G401 (cell line): ENCODE measurements at regions not wholly inside any gene's neighbourhood (a gene's known extent, or its start where the extent isn't known, plus 50 kb on each side); places are given as distances from the start of the nearest gene placed in this dataset.
A peak's percentile ranks its signal among the peaks of the same experiment; 100 is the strongest.

Experiments
- DNase-seq: peaks from one replicate; pipeline ENCODE4 v3.0.0-alpha.2; 2015; ENCODE audit warnings: low spot score
- in situ Hi-C: cut with HindIII; loops from 2 replicates; pipeline ENCODE4 v1.10.0; 2016; ENCODE audit warnings: low sequenced_read_pairs, mixed read lengths

- no peak for DNase-seq
- in situ Hi-C loops, result no loop called here
Measured at GRCh38 chr9:108136656-108137055, 647.1 kb upstream of the KLF4 start.

- DNase-seq, result no peak
- in situ Hi-C loops, result no loop called here
Measured at GRCh38 chr9:108134486-108135128, 645.0 kb upstream of the KLF4 start.

- in situ Hi-C loops, result no loop called here
- DNase-seq, result no peak
Measured at GRCh38 chr9:108133680-108134079, 644.1 kb upstream of the KLF4 start.

- in situ Hi-C loops, result no loop called here
- no peak for DNase-seq
Measured at GRCh38 chr9:108133101-108133500, 643.5 kb upstream of the KLF4 start.

GRCh38 chr9:108130905-108131304, 641.3 kb upstream of the KLF4 start:
- in situ Hi-C loops, result no loop called here
- DNase-seq, result no peak

- in situ Hi-C loops, result no loop called here
Measured at GRCh38 chr9:108125625-108126024, 636.1 kb upstream of the KLF4 start.

GRCh38 chr9:108119530-108120113, 630.1 kb upstream of the KLF4 start:
- no peak for DNase-seq
- in situ Hi-C loops, result no loop called here

More at GRCh38 chr9:108125625-108126024, 636.1 kb upstream of the KLF4 start:
- DNase-seq, result no peak

GRCh38 chr9:108117795-108118194, 628.2 kb upstream of the KLF4 start:
- in situ Hi-C loops, result no loop called here
- peak; percentile 66 for DNase-seq

- in situ Hi-C loops, result no loop called here
Measured at GRCh38 chr9:108117306-108117705, 627.7 kb upstream of the KLF4 start.

GRCh38 chr9:108113596-108113995, 624.0 kb upstream of the KLF4 start:
- in situ Hi-C loops, result no loop called here

More at GRCh38 chr9:108117306-108117705, 627.7 kb upstream of the KLF4 start:
- DNase-seq, result no peak

GRCh38 chr9:108109927-108110690, 620.5 kb upstream of the KLF4 start:
- no peak for DNase-seq
- in situ Hi-C loops, result no loop called here

More at GRCh38 chr9:108113596-108113995, 624.0 kb upstream of the KLF4 start:
- DNase-seq, result no peak

GRCh38 chr9:108108852-108109448, 619.4 kb upstream of the KLF4 start:
- in situ Hi-C loops, result no loop called here
- DNase-seq, result no peak

- in situ Hi-C loops, result no loop called here
- DNase-seq, result no peak
Measured at GRCh38 chr9:108108280-108108851, 618.8 kb upstream of the KLF4 start.

GRCh38 chr9:108105885-108106284, 616.3 kb upstream of the KLF4 start:
- in situ Hi-C loops, result no loop called here
- DNase-seq, result no peak

GRCh38 chr9:108104991-108105390, 615.4 kb upstream of the KLF4 start:
- DNase-seq, result no peak
- in situ Hi-C loops, result no loop called here

GRCh38 chr9:108103046-108103693, 613.6 kb upstream of the KLF4 start:
- in situ Hi-C loops, result no loop called here
- DNase-seq, result no peak

GRCh38 chr9:108101410-108101809, 611.8 kb upstream of the KLF4 start:
- DNase-seq, result no peak
- in situ Hi-C loops, result no loop called here

- in situ Hi-C loops, result no loop called here
- no peak for DNase-seq
Measured at GRCh38 chr9:108100571-108100970, 611.0 kb upstream of the KLF4 start.

- in situ Hi-C loops, result no loop called here
- DNase-seq, result no peak
Measured at GRCh38 chr9:108099854-108100253, 610.3 kb upstream of the KLF4 start.
